ENCODE measurements at regions not wholly inside any gene's neighbourhood (a gene's known extent, or its start where the extent isn't known, plus 50 kb on each side); places are given as distances from the start of the nearest gene placed in this dataset.

DNA sequence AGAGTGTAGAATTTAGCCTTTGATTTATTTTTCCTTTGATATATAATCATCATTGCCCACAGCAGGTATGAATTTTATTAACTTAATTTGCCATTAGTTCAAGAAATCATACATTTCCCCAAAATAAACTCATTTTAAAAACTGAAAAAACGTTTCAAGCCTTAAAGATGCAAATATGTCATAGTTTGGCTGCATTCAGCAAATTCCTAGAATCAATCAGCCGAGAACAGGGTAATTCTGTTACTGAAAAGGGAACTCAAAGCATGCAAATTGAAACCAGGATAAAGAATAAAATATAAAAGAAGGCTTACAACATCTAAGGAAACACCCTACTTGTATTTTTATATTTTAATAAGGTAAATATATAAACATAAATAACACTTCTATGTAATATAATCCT, 233.8 kb upstream of the PRKCQ start:
- TF ChIP-seq, protein P1, sequence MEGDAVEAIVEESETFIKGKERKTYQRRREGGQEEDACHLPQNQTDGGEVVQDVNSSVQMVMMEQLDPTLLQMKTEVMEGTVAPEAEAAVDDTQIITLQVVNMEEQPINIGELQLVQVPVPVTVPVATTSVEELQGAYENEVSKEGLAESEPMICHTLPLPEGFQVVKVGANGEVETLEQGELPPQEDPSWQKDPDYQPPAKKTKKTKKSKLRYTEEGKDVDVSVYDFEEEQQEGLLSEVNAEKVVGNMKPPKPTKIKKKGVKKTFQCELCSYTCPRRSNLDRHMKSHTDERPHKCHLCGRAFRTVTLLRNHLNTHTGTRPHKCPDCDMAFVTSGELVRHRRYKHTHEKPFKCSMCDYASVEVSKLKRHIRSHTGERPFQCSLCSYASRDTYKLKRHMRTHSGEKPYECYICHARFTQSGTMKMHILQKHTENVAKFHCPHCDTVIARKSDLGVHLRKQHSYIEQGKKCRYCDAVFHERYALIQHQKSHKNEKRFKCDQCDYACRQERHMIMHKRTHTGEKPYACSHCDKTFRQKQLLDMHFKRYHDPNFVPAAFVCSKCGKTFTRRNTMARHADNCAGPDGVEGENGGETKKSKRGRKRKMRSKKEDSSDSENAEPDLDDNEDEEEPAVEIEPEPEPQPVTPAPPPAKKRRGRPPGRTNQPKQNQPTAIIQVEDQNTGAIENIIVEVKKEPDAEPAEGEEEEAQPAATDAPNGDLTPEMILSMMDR (IDR thresholded peaks at IDR 0.05), result no peak
- TF ChIP-seq POLR2A (IDR thresholded peaks at IDR 0.05), result no peak

All from vagina (tissue), 2 donors.